Kidney epithelial cell (primary cell): ENCODE measurements at regions not wholly inside any gene's neighbourhood (a gene's known extent, or its start where the extent isn't known, plus 50 kb on each side); places are given as distances from the start of the nearest gene placed in this dataset.

Source experiments
- DNase-seq: peaks from one replicate; pipeline ENCODE4 v3.0.0-alpha.2; 2010; ENCODE audit warnings: low read depth
- H3K27me3 ChIP-seq: 2 replicates; pipeline ENCODE4 v1.6.0; 2011; ENCODE audit warnings: low read length; ENCODE audit not compliant: control insufficient read depth, insufficient read depth
- H3K36me3 ChIP-seq: 2 replicates; pipeline ENCODE4 v1.5.1; 2011; ENCODE audit warnings: low read length; ENCODE audit not compliant: control insufficient read depth, insufficient read depth
- H3K4me3 ChIP-seq: 2 replicates; pipeline ENCODE4 v1.5.1; 2011; ENCODE audit warnings: low read depth, mild to moderate bottlenecking, control low read depth, low read length
- TF ChIP-seq, protein P1 (sequence below): IDR thresholded peaks from 2 replicates; pipeline ENCODE4 v1.5.1; 2011; ENCODE audit warnings: mild to moderate bottlenecking, moderate library complexity, low read length, control low read depth, inconsistent platforms; ENCODE audit not compliant: insufficient read depth, poor library complexity, severe bottlenecking

DNA sequence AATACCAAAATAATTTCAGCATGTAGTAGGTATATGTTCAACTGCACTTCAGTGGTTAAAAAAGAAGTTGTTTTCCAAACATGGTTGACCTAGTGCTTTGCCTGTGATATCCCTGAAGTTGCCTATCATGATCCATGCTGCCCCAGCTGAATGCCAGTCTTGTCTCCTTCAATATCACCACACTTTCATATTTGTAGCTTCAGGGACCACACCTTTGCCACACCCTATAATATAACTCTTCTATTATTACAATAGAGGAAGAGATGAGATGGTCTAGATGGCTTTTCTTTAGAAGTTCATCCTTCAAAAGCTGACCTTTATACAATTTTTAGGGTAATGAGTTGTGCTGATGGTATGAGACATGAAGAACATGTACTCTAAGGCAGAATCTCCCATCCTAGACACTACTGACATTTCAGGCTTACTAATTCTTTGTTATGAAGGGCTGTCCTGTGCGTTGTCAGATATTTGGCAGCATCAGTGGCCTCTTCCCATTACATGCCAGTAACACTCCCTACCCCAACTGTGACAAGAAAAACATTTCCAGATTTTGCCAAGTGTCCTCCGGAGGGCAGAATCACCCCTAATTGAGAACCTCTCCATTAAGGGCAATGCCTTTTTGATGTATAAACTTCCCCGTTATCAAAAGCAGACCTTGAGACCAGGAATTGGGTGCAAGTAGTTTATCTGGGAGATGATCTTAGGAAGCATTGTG lies 76.2 kb upstream of the PLCL2 start:
- DNase-seq = no peak
- Histone ChIP-seq H3K4me3 (no peak overlapping the region), H3K27me3 (no peaks in the 10 kb centered on the region), H3K36me3 (no peaks in the 10 kb centered on the region)
- TF ChIP-seq, protein P1, sequence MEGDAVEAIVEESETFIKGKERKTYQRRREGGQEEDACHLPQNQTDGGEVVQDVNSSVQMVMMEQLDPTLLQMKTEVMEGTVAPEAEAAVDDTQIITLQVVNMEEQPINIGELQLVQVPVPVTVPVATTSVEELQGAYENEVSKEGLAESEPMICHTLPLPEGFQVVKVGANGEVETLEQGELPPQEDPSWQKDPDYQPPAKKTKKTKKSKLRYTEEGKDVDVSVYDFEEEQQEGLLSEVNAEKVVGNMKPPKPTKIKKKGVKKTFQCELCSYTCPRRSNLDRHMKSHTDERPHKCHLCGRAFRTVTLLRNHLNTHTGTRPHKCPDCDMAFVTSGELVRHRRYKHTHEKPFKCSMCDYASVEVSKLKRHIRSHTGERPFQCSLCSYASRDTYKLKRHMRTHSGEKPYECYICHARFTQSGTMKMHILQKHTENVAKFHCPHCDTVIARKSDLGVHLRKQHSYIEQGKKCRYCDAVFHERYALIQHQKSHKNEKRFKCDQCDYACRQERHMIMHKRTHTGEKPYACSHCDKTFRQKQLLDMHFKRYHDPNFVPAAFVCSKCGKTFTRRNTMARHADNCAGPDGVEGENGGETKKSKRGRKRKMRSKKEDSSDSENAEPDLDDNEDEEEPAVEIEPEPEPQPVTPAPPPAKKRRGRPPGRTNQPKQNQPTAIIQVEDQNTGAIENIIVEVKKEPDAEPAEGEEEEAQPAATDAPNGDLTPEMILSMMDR = no peak

DNA sequence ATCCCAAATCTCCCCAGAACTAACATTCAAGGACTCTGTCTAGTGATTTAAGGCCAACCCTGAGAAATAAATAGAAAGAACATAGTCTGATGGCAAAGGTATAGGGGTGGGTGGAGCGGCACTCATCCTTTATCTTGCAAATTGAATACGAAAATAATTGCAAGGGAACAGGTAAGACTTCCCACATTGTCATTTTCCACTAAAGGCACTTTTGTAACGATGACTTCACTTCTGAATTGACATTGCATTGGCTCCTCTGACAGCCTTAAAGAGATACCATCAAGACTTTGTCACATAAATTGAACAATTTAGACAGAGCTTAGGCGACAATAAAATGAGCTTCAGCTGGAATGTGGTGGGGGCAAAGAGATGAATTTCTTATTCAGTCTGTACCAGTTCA lies 75.3 kb upstream of the PLCL2 start:
- TF ChIP-seq, protein P1 = no peak
- no peaks in the 10 kb centered on the region for H3K36me3 ChIP-seq
- H3K27me3 ChIP-seq = no peaks in the 10 kb centered on the region
- no peak overlapping the region for H3K4me3 ChIP-seq
- DNase-seq = no peak

DNA sequence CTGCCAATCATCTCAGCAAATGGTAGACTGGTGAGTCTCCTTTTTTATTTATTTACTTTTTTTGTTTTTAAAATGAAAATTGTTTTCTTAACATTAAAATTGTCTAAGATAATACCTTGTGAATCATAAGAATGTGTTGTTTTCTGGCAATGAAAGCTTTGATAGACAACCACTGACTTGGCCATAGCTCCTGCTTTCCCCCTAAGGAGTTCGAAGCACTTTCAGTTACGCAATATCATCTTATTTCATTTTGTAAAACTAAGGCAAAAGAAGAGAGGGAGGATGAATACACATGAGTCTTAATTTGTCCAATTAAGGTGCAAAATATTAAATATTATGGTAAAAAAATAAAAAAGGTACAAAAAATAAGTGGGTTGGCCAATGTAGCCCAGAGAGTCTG lies 74.8 kb upstream of the PLCL2 start:
- no peaks in the 10 kb centered on the region for H3K36me3 ChIP-seq
- no peaks in the 10 kb centered on the region for H3K27me3 ChIP-seq
- DNase-seq = no peak
- TF ChIP-seq, protein P1 = no peak
- H3K4me3 ChIP-seq = no peak overlapping the region

DNA sequence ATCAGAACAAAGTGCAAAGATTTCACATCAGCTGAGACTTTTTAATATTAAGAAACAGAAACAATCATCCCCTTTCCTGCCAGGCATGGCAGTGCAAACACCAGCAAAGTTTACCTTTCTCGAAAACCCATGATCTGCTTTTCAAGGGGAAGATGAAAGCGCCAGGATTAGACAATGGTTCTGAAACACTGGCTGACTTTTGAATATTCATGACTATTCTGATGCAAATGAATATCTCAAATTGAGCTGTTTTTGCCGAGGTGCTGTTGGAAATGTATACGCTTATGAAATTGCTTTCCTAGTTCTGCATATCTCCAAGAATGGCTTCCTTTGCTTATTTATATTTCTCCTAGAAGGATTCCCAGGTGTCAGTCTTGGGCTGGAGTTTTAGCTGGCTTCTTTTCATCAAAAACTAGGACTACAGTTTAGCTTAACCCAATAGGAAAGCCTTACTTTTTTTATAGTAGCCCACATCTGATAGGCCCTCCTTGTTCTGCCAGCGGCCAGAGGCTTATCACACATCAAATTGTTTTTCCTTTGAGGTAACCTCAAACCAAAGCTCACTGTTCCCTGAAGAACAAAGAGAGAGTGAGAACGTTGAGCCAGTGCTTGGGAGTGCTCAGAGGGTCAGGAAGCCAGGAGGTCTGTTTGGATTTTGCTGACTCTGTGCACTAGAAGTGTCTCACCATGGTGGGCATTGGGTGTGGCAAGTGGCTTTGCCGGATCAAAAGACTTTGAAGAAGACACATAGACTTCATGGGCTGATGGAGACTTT lies 74.0 kb upstream of the PLCL2 start:
- H3K4me3 ChIP-seq = no peak overlapping the region
- TF ChIP-seq, protein P1 = no peak
- H3K36me3 ChIP-seq = no peaks in the 10 kb centered on the region
- no peak for DNase-seq
- no peaks in the 10 kb centered on the region for H3K27me3 ChIP-seq

DNA sequence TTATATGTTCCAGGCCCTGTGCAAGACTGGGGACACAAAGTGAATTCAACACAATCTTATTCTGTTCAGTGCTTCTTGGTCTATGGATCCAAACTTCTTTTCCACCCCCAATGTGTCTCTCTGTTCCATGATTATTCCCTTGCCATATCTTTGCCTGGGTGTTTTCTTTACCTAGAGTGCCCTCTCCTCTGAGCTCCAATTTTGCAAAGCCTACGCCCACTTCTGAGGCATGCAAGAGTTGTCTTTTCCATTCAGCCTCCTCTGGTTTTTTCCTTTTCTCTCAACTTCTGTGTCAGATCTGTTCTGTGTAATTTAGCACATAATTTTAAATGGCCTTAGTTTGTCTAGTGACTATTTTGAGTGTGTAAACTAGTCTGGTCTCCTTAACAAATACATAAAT lies 72.8 kb upstream of the PLCL2 start:
- DNase-seq = no peak
- H3K36me3 ChIP-seq = no peaks in the 10 kb centered on the region
- TF ChIP-seq, protein P1 = no peak
- H3K4me3 ChIP-seq = no peak overlapping the region
- no peaks in the 10 kb centered on the region for H3K27me3 ChIP-seq
